ENCODE measurements at regions not wholly inside any gene's neighbourhood (a gene's known extent, or its start where the extent isn't known, plus 50 kb on each side); places are given as distances from the start of the nearest gene placed in this dataset.

DNA sequence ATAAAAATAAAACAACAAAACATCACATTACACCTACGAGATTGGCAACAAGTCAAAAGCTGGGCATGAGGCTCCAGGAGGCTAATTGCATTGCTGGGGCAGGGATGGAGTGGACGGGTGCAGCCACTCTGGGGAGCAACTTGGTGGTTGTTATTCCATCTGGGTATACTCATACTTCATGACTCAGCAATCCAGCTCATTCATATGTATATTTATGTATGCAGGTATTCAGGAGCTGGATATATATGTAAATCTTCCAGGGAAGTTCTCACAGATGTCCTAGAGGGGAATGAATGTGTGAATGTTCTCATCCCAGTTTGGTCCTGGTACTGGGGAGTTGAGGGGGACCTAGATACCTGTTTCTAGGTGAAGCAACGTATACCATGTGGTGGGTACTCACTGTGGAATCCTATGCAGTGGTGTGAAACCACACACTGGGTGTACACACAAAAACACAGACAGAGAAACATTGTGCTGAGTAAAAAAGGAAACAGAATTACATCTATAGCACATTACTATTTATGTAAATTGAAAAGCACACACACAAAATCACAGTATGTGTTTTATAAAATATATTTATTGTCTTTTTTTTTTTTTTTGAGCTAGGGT is 79.7 kb upstream of the RAB4A start:
- Histone ChIP-seq H3K27ac (no peak overlapping the region), H3K4me1 (ENCODE audit: control insufficient read depth in 1 of 2, low read depth in 2 of 2) (no peaks in the 10 kb centered on the region), H3K4me3 (no peak overlapping the region), H3K36me3 (no peaks in the 10 kb centered on the region), H3K27me3 (replicated peaks; ENCODE audit: insufficient read depth) (no peaks in the 10 kb centered on the region), H3K9me3 (no peaks in the 10 kb centered on the region)
- DNase-seq (ENCODE audit: low spot score) (no peak), ATAC-seq (ENCODE audit: insufficient number of reproducible peaks, low FRiP score, low read depth) (no peak)
- TF ChIP-seq, protein P1, sequence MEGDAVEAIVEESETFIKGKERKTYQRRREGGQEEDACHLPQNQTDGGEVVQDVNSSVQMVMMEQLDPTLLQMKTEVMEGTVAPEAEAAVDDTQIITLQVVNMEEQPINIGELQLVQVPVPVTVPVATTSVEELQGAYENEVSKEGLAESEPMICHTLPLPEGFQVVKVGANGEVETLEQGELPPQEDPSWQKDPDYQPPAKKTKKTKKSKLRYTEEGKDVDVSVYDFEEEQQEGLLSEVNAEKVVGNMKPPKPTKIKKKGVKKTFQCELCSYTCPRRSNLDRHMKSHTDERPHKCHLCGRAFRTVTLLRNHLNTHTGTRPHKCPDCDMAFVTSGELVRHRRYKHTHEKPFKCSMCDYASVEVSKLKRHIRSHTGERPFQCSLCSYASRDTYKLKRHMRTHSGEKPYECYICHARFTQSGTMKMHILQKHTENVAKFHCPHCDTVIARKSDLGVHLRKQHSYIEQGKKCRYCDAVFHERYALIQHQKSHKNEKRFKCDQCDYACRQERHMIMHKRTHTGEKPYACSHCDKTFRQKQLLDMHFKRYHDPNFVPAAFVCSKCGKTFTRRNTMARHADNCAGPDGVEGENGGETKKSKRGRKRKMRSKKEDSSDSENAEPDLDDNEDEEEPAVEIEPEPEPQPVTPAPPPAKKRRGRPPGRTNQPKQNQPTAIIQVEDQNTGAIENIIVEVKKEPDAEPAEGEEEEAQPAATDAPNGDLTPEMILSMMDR (IDR thresholded peaks at IDR 0.05), result no peak

DNA sequence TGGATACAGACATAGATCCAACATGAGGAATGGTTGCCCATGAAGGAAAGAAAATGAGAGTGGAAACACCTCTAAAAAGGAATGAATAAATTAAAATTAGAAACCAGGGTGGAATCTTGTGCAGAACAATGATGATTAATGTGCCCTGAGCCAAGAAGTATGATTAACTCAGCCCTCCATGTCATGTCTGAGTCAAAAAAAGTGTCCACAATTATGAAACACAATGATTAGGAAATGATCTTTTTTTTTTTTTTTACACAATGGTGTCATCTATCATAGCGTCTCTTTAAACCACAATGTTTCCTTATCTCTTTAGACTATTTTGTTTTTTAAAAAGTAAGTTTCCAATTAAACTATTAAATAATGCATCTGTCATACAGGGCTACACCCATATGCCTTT is 78.9 kb upstream of the RAB4A start:
- H3K36me3 ChIP-seq, result no peaks in the 10 kb centered on the region
- H3K27me3 ChIP-seq (replicated peaks; ENCODE audit: insufficient read depth), result no peaks in the 10 kb centered on the region
- no peak overlapping the region for H3K27ac ChIP-seq
- DNase-seq (ENCODE audit: low spot score), result no peak
- TF ChIP-seq, protein P1 (IDR thresholded peaks at IDR 0.05), result no peak
- H3K4me1 ChIP-seq (ENCODE audit: control insufficient read depth in 1 of 2, low read depth in 2 of 2), result no peaks in the 10 kb centered on the region
- no peak overlapping the region for H3K4me3 ChIP-seq
- ATAC-seq (ENCODE audit: insufficient number of reproducible peaks, low FRiP score, low read depth), result no peak
- no peaks in the 10 kb centered on the region for H3K9me3 ChIP-seq

DNA sequence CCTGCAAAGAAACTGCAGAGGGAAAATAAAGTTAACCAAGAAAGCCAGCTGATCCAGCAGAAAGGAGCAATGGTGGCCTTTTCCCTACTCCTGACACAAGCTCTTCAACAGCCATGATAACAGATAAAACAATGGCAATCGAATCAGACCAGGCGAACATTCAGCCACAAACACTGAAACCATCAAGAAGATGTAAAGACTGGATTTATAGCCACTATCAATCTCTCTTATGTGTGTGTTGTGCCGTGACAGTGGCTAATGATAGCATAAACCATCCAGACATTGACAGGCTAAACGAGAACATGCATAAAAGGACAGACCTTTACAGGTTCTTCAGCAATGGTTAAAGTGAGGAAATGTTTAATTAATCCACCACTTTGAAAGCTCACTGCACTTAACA is 78.1 kb upstream of the RAB4A start:
- Histone ChIP-seq H3K4me1 (ENCODE audit: control insufficient read depth in 1 of 2, low read depth in 2 of 2) (no peaks in the 10 kb centered on the region), H3K27me3 (replicated peaks; ENCODE audit: insufficient read depth) (no peaks in the 10 kb centered on the region), H3K9me3 (no peaks in the 10 kb centered on the region), H3K4me3 (no peak overlapping the region), H3K27ac (no peak overlapping the region), H3K36me3 (no peaks in the 10 kb centered on the region)
- DNase-seq (ENCODE audit: low spot score) (no peak), ATAC-seq (ENCODE audit: insufficient number of reproducible peaks, low FRiP score, low read depth) (no peak)
- TF ChIP-seq, protein P1 (IDR thresholded peaks at IDR 0.05), result no peak

DNA sequence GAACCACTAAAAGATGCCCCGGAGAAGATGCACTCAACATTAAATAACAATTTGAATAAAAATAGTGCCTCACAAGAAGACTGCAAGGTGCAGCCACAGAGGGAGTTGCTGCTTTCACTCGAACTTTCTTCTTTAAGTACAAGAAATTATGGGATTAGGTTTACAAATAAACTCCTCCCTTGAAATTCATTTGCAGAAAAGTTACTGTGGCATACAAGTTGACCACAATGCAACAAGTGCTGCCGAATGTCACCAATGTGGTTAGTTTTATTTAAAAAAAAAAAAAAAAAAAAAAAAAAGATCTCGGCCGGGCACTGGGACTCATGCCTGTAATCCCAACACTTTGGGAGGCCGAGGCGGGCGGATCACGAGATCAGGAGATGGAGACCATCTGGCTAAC is 76.8 kb upstream of the RAB4A start:
- Histone ChIP-seq H3K27me3 (replicated peaks; ENCODE audit: insufficient read depth) (no peaks in the 10 kb centered on the region), H3K36me3 (no peaks in the 10 kb centered on the region), H3K4me1 (ENCODE audit: control insufficient read depth in 1 of 2, low read depth in 2 of 2) (no peaks in the 10 kb centered on the region), H3K9me3 (no peaks in the 10 kb centered on the region), H3K4me3 (no peak overlapping the region), H3K27ac (no peak overlapping the region)
- DNase-seq (ENCODE audit: low spot score) (no peak), ATAC-seq (ENCODE audit: insufficient number of reproducible peaks, low FRiP score, low read depth) (no peak)
- TF ChIP-seq, protein P1 (IDR thresholded peaks at IDR 0.05), result no peak

- TF ChIP-seq, protein P1 (IDR thresholded peaks at IDR 0.05), result no peak
- ATAC-seq (ENCODE audit: insufficient number of reproducible peaks, low FRiP score, low read depth) (no peak), DNase-seq (ENCODE audit: low spot score) (no peak)
- Histone ChIP-seq H3K27me3 (replicated peaks; ENCODE audit: insufficient read depth) (no peaks in the 10 kb centered on the region), H3K4me1 (ENCODE audit: control insufficient read depth in 1 of 2, low read depth in 2 of 2) (peaks cover 2 to 4% of the 10 kb centered on the region in 2 donors), H3K9me3 (no peaks in the 10 kb centered on the region), H3K27ac (no peak overlapping the region), H3K4me3 (no peak overlapping the region), H3K36me3 (no peaks in the 10 kb centered on the region)
Observed at GRCh38 chr1:229195246-229195645, 75.7 kb upstream of the RAB4A start.

All from thoracic aorta (tissue), 2 donors.